SU-DHL-6 (cell line): ENCODE measurements at regions not wholly inside any gene's neighbourhood (a gene's known extent, or its start where the extent isn't known, plus 50 kb on each side); places are given as distances from the start of the nearest gene placed in this dataset.

Experiments
- EZH2phosphoT487 ChIP-seq: fragments of 200-600 bp; sonication (generic), shearing (Covaris generic); conservative IDR thresholded peaks from 2 replicates; pipeline ENCODE4 v1.6.1; 2018; ENCODE audit warnings: mild to moderate bottlenecking, antibody characterized with exemption, low read length, moderate library complexity, mixed read lengths
- TF ChIP-seq, protein P1 (sequence below): fragments of 200-600 bp; sonication (generic); IDR thresholded peaks from one replicate; pipeline ENCODE4 v1.5.1; 2017; ENCODE audit warnings: antibody characterized with exemption, mild to moderate bottlenecking, low read length, moderate library complexity; ENCODE audit not compliant: insufficient read depth, poor library complexity, severe bottlenecking

DNA sequence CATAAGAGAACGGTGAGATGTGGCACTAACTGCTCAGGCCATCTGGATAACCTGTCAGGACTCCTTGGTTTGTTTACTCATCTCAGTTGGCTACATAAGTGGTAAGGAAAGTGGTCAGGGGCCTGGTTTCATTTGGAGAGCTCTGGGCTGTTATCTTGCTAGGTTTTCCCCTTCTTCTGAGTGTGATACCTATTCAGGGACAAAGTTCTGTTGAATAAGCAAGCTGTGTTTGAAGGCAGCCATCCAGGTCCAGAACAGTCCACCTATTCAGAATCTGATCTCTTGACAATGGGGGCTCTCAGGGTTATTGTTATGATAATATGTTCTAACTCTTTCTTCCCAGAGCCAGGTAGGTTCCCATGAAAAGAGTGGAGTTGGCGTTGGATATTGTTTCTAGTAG is 194.9 kb downstream of the PAH start:
- TF ChIP-seq, protein P1, sequence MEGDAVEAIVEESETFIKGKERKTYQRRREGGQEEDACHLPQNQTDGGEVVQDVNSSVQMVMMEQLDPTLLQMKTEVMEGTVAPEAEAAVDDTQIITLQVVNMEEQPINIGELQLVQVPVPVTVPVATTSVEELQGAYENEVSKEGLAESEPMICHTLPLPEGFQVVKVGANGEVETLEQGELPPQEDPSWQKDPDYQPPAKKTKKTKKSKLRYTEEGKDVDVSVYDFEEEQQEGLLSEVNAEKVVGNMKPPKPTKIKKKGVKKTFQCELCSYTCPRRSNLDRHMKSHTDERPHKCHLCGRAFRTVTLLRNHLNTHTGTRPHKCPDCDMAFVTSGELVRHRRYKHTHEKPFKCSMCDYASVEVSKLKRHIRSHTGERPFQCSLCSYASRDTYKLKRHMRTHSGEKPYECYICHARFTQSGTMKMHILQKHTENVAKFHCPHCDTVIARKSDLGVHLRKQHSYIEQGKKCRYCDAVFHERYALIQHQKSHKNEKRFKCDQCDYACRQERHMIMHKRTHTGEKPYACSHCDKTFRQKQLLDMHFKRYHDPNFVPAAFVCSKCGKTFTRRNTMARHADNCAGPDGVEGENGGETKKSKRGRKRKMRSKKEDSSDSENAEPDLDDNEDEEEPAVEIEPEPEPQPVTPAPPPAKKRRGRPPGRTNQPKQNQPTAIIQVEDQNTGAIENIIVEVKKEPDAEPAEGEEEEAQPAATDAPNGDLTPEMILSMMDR: no peak
- TF ChIP-seq EZH2phosphoT487: no peak
